ENCODE measurements at regions not wholly inside any gene's neighbourhood (a gene's known extent, or its start where the extent isn't known, plus 50 kb on each side); places are given as distances from the start of the nearest gene placed in this dataset.

DNA sequence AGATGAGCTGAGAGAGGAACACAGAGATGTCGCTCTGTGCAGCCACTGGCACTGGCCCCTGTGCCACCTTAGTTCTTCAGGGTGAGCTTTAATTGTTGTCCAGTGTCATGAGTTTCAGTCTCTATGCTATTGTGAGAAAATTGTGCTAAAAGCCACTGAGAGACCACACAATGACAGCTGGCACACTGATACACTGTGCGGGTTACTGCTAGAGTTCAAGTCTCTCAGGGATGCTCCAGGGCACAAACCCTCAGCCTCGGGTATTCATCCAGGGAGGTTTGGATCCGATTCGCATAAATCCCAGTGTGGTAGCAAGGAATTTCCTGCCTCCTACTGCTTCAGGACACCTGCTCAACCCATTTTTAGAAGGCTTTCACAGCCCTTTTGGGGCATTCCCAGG is 68.1 kb upstream of the EDNRB start:
- Histone ChIP-seq H3K4me3 (replicated peaks in 1 of 4; ENCODE audit: control extremely low read depth in 1 of 4, insufficient read depth in 1 of 4, low read depth in 3 of 4, low read length in 4 of 4) (no peak overlapping the region), H3K27me3 (ENCODE audit: control insufficient read depth, insufficient read depth, low read length) (no peaks in the 10 kb centered on the region), H3K4me1 (ENCODE audit: control insufficient read depth, extremely low read depth, insufficient read depth, low read length) (no peaks in the 10 kb centered on the region), H3K4me2 (ENCODE audit: extremely low read depth, insufficient read depth, low read length) (no peak overlapping the region), H3K79me2 (ENCODE audit: control insufficient read depth, insufficient read depth, low read length) (no peaks in the 10 kb centered on the region), H3K27ac (ENCODE audit: insufficient read depth, low read length) (no peak overlapping the region), H3K9ac (ENCODE audit: insufficient read depth, low read length) (no peak overlapping the region), H3K9me3 (ENCODE audit: control insufficient read depth, insufficient read depth, low read depth, low read length) (no peaks in the 10 kb centered on the region), H2AFZ (ENCODE audit: low read length) (no peak overlapping the region), H4K20me1 (ENCODE audit: control insufficient read depth, extremely low read depth, insufficient read depth, low read length) (no peaks in the 10 kb centered on the region), H3K36me3 (ENCODE audit: control insufficient read depth, insufficient read depth, low read length) (no peaks in the 10 kb centered on the region)
- no peak for TF ChIP-seq EZH2 (IDR thresholded peaks at IDR 0.05; ENCODE audit: low read length, missing control alignments)
- no peak for TF ChIP-seq CTCF (conservative IDR thresholded peaks at IDR 0.05 in 1 of 2, IDR thresholded peaks at IDR 0.05 in 1 of 2; ENCODE audit: low read depth in 1 of 2, low read length in 2 of 2)
- no peak for DNase-seq (ENCODE audit: low read depth in 2 of 2)

DNA sequence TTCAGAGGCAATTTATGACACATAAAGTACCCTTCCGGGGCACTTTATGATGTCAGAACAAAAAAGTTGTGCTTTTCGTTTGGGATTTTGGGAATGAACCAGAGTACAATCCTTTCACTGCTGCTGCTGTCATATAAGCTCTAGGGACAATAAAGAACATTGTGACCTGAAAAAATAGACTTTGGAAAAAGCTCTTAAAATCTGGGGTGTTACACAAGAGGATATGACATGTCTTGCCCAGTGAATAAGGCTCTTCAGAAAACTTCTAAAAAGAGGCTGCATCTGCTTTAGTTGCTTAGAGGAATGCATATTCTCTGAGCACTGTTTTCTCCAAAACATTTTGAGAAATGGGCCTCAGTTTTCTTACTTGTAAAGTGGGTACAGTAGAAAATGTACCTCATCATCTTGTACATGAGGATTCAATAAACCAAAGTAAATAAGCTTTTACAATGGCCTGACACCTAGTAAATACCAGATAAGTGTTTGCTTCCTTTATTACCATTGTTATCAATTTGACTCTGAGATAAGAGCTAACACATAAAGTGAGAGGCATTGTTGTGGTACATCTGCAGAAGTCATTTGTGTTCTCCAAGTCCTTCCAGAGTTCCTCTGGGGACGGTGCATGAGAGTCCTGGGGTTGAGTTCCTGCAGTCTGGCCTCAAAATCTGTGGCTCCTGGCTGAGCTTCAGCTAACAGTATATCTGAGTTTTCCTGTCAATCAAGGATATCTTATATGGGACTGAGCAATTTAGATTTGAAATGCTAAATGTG is 67.4 kb upstream of the EDNRB start:
- no peak for DNase-seq (ENCODE audit: low read depth in 2 of 2)

More for the DNA sequence above, 67.4 kb upstream of the EDNRB start:
- Histone ChIP-seq H3K4me3 (replicated peaks in 1 of 4; ENCODE audit: control extremely low read depth in 1 of 4, insufficient read depth in 1 of 4, low read depth in 3 of 4, low read length in 4 of 4) (no peak overlapping the region), H3K4me2 (ENCODE audit: extremely low read depth, insufficient read depth, low read length) (no peak overlapping the region), H3K36me3 (ENCODE audit: control insufficient read depth, insufficient read depth, low read length) (no peaks in the 10 kb centered on the region), H3K79me2 (ENCODE audit: control insufficient read depth, insufficient read depth, low read length) (no peaks in the 10 kb centered on the region), H3K27me3 (ENCODE audit: control insufficient read depth, insufficient read depth, low read length) (no peaks in the 10 kb centered on the region), H3K4me1 (ENCODE audit: control insufficient read depth, extremely low read depth, insufficient read depth, low read length) (no peaks in the 10 kb centered on the region), H2AFZ (ENCODE audit: low read length) (no peak overlapping the region), H4K20me1 (ENCODE audit: control insufficient read depth, extremely low read depth, insufficient read depth, low read length) (no peaks in the 10 kb centered on the region), H3K9ac (ENCODE audit: insufficient read depth, low read length) (no peak overlapping the region), H3K9me3 (ENCODE audit: control insufficient read depth, insufficient read depth, low read depth, low read length) (no peaks in the 10 kb centered on the region), H3K27ac (ENCODE audit: insufficient read depth, low read length) (no peak overlapping the region)
- no peak for TF ChIP-seq EZH2 (IDR thresholded peaks at IDR 0.05; ENCODE audit: low read length, missing control alignments)
- TF ChIP-seq CTCF (conservative IDR thresholded peaks at IDR 0.05 in 1 of 2, IDR thresholded peaks at IDR 0.05 in 1 of 2; ENCODE audit: low read depth in 1 of 2, low read length in 2 of 2) = no peak

Measured in fibroblast of lung (primary cell).